Stimulated activated naive CD8-positive, alpha-beta T cell treated with anti-CD3 and anti-CD28 coated beads, Interleukin-15, Interleukin-2, amounts not matched to agents 100 ng/mL and 50 ng/mL, for 24 hours (primary cell): ENCODE measurements at regions not wholly inside any gene's neighbourhood (a gene's known extent, or its start where the extent isn't known, plus 50 kb on each side); places are given as distances from the start of the nearest gene placed in this dataset.
"Not testable (repeated sequence)": the region's sequence is repeated elsewhere in the genome, so short reads cannot be mapped to it uniquely, and the experiment has no call there.

ENCODE experiments used
- H3K27ac Mint-ChIP-seq: one replicate; pipeline ENCODE4 v1.8.0; 2021; ENCODE audit warnings: mild to moderate bottlenecking, mixed read lengths
- H3K27me3 Mint-ChIP-seq: one replicate; pipeline ENCODE4 v1.8.0; 2021; ENCODE audit warnings: mixed read lengths
- H3K36me3 Mint-ChIP-seq: one replicate; pipeline ENCODE4 v1.8.0; 2021; ENCODE audit warnings: low read depth, mixed read lengths
- H3K4me1 Mint-ChIP-seq: one replicate; pipeline ENCODE4 v1.8.0; 2021; ENCODE audit warnings: low read depth, mixed read lengths
- H3K4me3 Mint-ChIP-seq: one replicate; pipeline ENCODE4 v1.8.0; 2021; ENCODE audit warnings: mild to moderate bottlenecking, mixed read lengths
- H3K9me3 Mint-ChIP-seq: one replicate; pipeline ENCODE4 v1.8.0; 2021; ENCODE audit warnings: mixed read lengths

DNA sequence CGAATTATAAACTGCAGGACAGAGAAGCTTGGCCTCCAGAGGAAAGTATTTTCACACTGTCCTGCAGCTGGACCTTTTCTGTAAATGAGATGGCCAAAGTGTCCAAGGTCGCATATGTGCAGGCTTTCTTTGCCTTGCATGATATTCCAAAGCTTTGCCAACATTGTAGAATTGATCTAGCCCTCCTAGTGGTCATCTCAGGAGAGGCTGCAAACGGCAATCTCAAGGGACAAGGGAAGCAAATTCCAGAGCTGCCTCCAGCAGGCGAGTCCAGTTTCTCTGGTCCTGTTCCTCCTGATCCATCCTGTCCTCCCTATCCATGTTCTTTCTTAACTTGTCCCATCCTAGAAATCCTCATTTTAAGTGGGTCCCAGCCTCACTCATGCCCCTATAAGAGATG is 373.4 kb upstream of the PCDH15 start:
- Mint-ChIP-seq H3K4me3 (no peak overlapping the region), H3K9me3 (no peaks in the 10 kb centered on the region), H3K27ac (no peak overlapping the region), H3K27me3 (no peaks in the 10 kb centered on the region), H3K4me1 (no peaks in the 10 kb centered on the region), H3K36me3 (no peaks in the 10 kb centered on the region)

DNA sequence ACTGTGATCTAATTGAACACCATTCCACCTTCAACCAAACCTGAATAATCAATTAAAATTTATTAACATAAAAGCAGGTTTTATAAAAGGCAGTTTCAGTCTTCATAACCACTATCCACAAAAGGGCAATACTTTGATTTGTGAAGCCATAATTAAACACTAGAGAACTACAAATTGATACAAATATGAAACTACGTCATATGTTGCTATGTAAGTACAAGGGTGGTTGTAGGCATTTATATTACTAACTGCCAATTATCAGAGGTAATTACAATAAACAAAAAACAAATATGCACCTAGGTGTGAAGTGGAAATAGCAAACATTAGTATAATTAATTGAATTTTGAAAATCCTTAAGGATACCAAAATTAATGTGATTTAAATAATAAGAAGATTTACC is 368.5 kb upstream of the PCDH15 start:
- Mint-ChIP-seq H3K27ac (no peak overlapping the region), H3K4me1 (no peaks in the 10 kb centered on the region), H3K27me3 (no peaks in the 10 kb centered on the region), H3K9me3 (peaks cover 5% of the 10 kb centered on the region), H3K4me3 (no peak overlapping the region), H3K36me3 (no peaks in the 10 kb centered on the region)

DNA sequence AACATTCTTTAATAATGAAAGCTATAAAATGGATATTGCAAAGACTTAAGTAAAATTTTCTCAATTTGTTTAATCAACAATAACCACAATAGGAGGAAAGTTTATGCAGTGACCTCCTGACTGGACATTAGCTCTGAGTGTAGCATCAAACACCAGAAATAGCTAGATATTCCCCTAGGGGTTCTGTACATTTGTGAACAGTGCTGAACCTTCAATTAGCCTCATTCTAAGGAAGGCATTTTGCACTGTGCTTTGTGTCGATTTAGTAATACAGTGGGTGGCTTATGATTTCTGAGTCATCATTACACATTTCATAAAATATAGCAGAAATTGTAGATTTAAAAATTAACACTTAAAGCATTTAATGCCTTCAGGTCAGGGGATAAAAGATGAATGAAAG is 367.3 kb upstream of the PCDH15 start:
- H3K4me1 Mint-ChIP-seq, result no peaks in the 10 kb centered on the region
- peaks cover 5% of the 10 kb centered on the region for H3K9me3 Mint-ChIP-seq
- H3K27me3 Mint-ChIP-seq, result no peaks in the 10 kb centered on the region
- H3K4me3 Mint-ChIP-seq, result no peak overlapping the region
- no peaks in the 10 kb centered on the region for H3K36me3 Mint-ChIP-seq
- no peak overlapping the region for H3K27ac Mint-ChIP-seq

DNA sequence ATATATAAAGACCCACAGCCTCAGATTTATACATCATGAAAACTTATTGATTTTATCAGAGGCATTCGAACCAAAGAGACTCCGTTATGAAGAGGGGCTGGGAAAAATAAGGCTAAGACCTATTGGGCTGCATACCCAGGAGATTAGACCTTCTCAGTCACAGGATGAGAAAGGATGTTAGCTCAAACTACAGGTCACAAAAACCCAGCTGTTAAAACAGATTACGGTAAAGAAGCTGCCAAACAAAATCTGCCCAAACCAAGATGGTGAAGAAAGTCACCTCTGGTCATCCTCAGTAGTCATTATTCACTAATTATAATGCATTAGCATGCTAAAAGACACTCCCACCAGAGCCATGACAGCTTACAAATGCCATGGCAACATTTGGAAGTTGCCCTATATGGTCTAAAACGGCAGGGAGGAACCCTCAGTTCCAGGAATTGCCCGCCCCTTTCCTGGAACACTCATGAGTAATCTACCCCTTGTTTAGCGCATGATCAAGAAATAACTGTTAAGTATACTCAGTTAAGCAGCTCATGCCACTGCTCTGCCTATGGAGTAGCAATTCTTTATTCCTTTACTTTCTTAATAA is 362.5 kb upstream of the PCDH15 start:
- H3K36me3 Mint-ChIP-seq, result no peaks in the 10 kb centered on the region
- H3K4me1 Mint-ChIP-seq, result no peaks in the 10 kb centered on the region
- H3K27me3 Mint-ChIP-seq, result no peaks in the 10 kb centered on the region
- peaks cover 5% of the 10 kb centered on the region for H3K9me3 Mint-ChIP-seq
- no peak overlapping the region for H3K4me3 Mint-ChIP-seq
- H3K27ac Mint-ChIP-seq, result no peak overlapping the region

DNA sequence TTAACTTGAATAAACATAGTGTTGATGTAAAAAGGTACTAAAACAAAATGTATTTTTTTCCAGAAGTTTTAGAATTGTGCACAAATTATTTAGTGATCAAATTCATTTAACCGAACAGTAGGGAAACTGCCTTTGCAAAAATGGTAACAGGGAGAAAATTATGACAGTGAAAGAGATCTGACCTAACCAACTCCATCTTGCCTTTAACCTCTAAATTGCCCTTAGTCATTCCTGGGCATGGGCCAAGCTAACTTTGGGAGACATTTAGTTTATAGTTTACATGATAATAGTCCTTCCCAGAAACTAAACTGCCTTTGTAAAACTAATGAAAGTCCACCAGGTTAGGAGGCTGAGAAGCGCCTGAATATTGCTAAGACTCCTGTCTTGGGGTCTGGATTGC is 361.3 kb upstream of the PCDH15 start:
- not testable (repeated sequence) for H3K27me3 Mint-ChIP-seq, H3K4me3 Mint-ChIP-seq, H3K9me3 Mint-ChIP-seq, H3K27ac Mint-ChIP-seq, H3K4me1 Mint-ChIP-seq, H3K36me3 Mint-ChIP-seq

DNA sequence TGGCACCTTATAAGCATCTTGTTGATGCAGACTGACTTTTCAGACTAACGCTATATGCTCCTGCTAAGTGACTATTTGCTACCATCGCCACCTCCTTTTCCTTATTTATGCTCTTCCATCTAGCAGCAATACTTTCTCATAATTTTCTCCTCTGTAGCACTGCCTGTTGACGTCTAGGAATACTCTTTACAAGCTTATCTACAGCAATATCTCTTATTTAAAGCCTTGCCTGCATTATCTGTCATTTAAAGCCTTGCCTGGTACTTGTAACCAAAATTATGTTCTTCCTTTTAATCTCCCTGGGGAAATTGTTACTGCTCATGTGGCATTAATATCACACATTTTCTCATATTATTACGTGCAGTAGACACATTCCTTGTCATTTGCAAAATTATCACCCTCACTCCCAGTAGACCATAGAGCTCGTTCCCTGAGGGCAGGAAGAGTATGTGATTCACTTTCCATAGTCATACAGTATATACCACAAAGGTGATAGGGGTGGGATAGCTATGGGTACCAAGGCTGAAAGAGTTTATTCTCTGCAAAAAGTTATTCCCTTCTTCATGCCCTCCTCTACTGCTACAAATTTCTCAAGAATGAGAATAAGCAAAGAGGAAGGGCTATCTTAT is 359.7 kb upstream of the PCDH15 start:
- no peaks in the 10 kb centered on the region for H3K27me3 Mint-ChIP-seq
- H3K4me1 Mint-ChIP-seq, result no peaks in the 10 kb centered on the region
- no peak overlapping the region for H3K4me3 Mint-ChIP-seq
- no peaks in the 10 kb centered on the region for H3K36me3 Mint-ChIP-seq
- H3K27ac Mint-ChIP-seq, result no peak overlapping the region
- no peaks in the 10 kb centered on the region for H3K9me3 Mint-ChIP-seq

DNA sequence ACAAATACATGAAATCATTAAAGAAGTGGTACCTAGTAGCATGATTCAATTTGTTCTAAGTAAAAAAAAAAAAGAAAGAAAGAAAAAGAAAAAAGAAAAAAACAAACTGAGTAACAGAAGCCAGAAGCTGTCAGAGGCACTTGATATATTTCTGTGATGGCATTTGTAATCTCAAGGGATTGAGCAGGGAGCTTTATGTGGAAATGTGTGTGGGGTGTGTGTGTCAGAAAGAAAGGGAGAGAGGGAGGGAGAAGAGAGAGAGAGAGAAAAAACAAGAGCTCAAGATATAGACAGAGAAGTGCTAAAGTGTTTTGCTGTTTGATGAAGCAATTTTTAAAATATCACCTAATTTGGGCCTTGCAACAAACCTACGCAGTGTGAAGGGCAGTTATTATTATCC is 357.6 kb upstream of the PCDH15 start:
- no peak overlapping the region for H3K4me3 Mint-ChIP-seq
- H3K36me3 Mint-ChIP-seq, result no peaks in the 10 kb centered on the region
- H3K27me3 Mint-ChIP-seq, result no peaks in the 10 kb centered on the region
- H3K4me1 Mint-ChIP-seq, result no peaks in the 10 kb centered on the region
- H3K9me3 Mint-ChIP-seq, result no peaks in the 10 kb centered on the region
- H3K27ac Mint-ChIP-seq, result no peak overlapping the region

DNA sequence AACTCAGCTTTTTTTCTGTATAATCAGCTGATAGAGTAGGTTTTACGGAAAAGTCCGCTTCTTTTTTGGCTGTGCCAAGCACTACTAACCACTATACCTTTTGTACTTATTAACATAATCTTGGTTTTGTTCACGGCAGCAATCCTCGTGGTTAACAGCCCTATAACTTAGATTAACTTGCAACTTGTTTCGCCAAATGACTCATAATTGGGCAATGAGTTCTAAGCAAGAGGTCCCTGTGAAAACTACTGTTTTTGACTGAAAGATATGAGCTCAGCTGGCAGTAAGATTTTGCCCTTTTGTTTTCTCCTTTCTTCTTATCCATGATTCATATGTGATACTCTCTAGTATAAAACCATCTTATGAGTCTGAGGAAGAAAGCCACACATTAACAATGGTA is 345.0 kb upstream of the PCDH15 start:
- H3K4me3 Mint-ChIP-seq, result no peak overlapping the region
- H3K27ac Mint-ChIP-seq, result no peak overlapping the region
- H3K4me1 Mint-ChIP-seq, result no peaks in the 10 kb centered on the region
- peaks cover 2% of the 10 kb centered on the region for H3K9me3 Mint-ChIP-seq
- no peaks in the 10 kb centered on the region for H3K36me3 Mint-ChIP-seq
- no peaks in the 10 kb centered on the region for H3K27me3 Mint-ChIP-seq

DNA sequence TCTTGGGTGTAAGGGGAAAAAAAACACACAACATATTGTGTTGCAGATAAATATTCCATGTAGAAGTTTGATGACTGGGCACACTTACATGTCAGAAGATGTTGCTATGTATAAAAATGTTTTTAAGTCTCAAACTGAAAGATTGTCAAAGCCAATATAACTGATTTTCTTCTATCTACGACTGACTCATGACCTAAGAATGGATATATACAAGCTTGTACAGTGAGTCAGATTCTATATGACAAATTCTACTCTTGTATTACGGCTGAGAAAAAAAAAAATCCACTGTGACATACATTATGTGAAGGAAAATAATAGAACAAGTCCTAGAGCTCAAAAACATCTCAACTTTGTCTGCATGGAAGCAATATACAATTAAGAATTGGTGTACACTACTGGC is 343.0 kb upstream of the PCDH15 start:
- Mint-ChIP-seq H3K4me1 (no peaks in the 10 kb centered on the region), H3K9me3 (peaks cover 4% of the 10 kb centered on the region), H3K4me3 (no peak overlapping the region), H3K27me3 (no peaks in the 10 kb centered on the region), H3K27ac (no peak overlapping the region), H3K36me3 (no peaks in the 10 kb centered on the region)

DNA sequence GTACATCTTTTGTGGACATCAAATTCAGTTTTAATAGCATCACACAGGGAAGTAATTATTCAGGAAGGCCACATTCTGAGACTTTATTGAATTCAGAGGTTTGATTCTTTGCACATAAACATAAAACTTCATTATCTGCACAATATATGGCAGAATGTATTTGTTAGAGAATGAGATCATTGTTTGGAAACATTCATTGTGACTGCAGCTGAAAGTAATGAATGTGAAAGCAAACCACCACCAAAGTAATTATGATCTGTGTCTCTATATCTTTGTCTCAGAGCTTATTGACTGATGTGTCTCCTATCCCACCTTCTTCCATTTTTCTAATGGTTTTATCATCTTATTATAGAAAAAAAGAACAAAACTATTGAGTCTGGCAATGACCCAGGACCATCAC is 340.9 kb upstream of the PCDH15 start:
- Mint-ChIP-seq H3K9me3 (peaks cover 7% of the 10 kb centered on the region), H3K27ac (no peak overlapping the region), H3K4me3 (no peak overlapping the region), H3K27me3 (no peaks in the 10 kb centered on the region), H3K36me3 (no peaks in the 10 kb centered on the region), H3K4me1 (no peaks in the 10 kb centered on the region)

DNA sequence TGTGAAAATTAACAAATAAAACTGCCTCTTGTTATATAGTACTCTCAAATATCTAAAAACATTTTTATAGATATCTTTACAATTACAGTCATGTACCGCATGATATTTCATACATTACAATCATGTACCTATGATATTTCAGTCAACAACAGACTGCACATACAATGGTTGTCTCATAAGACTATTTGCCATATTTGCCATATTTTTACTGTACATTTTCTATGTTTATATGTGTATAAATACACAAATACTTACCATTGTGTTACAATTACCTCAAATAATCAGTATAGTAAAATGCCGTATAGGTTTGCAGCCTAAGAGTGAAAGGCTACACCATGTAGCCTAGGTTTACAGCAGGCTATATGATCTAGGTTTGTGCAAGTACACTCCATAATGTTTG is 336.0 kb upstream of the PCDH15 start:
- Mint-ChIP-seq H3K27ac (no peak overlapping the region), H3K4me1 (no peaks in the 10 kb centered on the region), H3K36me3 (no peaks in the 10 kb centered on the region), H3K4me3 (no peak overlapping the region), H3K9me3 (peaks cover 11% of the 10 kb centered on the region), H3K27me3 (no peaks in the 10 kb centered on the region)

DNA sequence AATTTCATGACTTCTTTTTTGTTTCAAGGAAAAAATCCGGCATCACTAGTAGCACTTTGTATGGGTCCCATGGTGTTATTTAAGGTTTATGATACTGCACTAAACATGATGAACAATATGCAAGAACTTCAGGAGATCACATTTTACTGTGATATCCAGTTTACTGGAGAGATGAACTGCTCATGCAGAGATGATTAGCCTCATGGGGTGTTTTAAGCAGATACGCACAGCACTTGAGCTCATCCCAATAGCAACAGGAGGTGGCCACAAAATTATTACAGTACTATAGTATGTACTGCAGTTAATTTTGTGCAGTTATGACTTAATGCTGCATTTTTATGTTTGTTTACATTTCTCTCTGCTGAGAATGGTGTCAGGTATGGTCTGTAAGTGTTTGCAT is 303.7 kb upstream of the PCDH15 start:
- H3K9me3 Mint-ChIP-seq, result peaks cover 3% of the 10 kb centered on the region
- no peak overlapping the region for H3K27ac Mint-ChIP-seq
- no peak overlapping the region for H3K4me3 Mint-ChIP-seq

DNA sequence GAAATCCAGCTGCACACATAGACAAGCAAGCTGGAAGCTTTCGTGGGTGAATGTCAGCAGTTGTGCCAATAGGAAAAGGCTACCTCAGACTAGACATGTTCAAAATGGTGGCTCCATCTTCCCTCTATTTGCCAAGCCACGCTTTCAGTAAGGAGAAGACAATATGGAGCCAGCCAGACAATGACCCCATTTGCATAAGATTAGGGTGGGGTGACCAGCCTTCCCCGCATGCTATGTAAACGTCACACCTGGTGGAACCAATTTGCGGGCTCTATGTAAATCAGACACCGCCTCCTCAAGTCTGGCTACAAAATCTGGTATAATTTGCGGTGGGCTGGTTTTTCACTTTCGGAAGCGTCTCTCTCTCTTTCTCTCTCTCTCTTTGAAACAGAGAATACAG is 297.4 kb upstream of the PCDH15 start:
- Mint-ChIP-seq H3K4me3 (no peak overlapping the region), H3K4me1 (no peaks in the 10 kb centered on the region), H3K36me3 (no peaks in the 10 kb centered on the region), H3K27me3 (no peaks in the 10 kb centered on the region), H3K27ac (no peak overlapping the region), H3K9me3 (peaks cover 8% of the 10 kb centered on the region)

More for the DNA sequence above, 303.7 kb upstream of the PCDH15 start:
- Mint-ChIP-seq H3K27me3 (no peaks in the 10 kb centered on the region), H3K36me3 (no peaks in the 10 kb centered on the region), H3K4me1 (no peaks in the 10 kb centered on the region)

DNA sequence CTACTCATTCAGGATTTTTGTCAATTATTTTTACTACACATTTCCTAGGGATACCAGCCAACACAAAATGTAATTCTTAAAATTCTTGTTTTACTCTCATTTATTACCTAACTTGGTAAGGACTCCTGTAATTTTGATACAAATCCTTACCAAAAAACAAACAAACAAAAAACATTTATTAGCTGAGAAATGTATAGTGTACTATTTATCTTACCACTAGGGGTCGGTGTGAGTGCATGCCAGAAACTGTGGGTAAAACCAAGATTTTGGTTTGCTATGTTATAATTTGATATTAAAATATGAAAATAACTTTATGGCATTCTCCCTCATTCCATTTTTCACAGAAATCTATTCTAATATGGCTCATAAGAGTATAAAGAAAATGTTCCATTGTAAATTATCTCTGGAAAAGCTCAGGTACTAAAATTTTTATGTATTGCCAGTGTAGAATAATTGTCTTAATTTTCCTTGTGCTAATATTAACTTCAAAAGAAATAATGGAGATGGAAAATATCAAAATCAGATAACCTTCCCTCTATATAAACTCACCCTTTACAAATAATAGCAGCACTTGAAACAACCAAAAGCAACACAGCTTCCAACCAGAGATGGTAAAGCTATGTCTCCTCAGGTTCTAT is 290.8 kb upstream of the PCDH15 start:
- Mint-ChIP-seq H3K27me3 (no peaks in the 10 kb centered on the region), H3K4me3 (no peak overlapping the region), H3K9me3 (no peaks in the 10 kb centered on the region), H3K27ac (no peak overlapping the region), H3K4me1 (no peaks in the 10 kb centered on the region), H3K36me3 (no peaks in the 10 kb centered on the region)

DNA sequence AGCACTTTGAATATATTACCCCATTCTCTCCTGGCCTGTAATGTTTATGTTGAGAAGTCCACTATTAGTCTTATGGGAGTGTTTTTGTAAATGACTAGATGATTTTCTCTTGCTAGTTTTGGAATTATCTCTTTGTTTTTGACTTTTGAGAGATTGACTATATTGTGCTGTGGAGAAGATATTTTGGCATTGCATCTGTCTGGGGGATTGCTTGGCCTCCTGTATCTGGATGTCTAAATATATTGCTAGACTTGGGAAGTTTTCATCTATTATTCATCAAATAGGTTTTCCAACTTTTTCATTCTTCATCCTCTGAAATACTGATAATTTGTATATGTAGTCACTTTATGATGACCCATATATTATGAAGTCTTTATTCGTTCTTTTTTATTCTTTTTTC is 277.1 kb upstream of the PCDH15 start:
- peaks cover 17% of the 10 kb centered on the region for H3K9me3 Mint-ChIP-seq
- H3K27ac Mint-ChIP-seq, result no peak overlapping the region
- H3K4me3 Mint-ChIP-seq, result no peak overlapping the region
- H3K4me1 Mint-ChIP-seq, result no peaks in the 10 kb centered on the region
- H3K36me3 Mint-ChIP-seq, result no peaks in the 10 kb centered on the region
- H3K27me3 Mint-ChIP-seq, result no peaks in the 10 kb centered on the region

DNA sequence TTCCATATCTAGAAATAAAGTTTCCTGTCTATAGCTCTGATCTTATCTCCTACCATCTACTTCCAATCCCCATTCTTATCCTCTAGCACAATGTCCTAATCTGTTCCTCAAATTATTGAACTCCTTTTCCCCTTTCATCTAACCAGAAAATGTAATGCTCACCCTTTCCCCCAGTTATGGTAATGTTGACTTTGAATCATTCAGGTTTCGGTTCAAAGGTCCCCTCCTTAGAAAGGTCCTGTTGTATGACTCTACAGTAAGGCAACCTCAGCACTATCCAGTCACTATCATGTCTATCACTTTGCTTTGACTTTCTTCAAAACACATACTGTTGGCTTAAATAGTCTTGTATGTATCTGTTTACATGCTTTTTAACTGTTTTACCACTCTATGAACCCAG is 264.2 kb upstream of the PCDH15 start:
- H3K4me1 Mint-ChIP-seq, result no peaks in the 10 kb centered on the region
- H3K36me3 Mint-ChIP-seq, result no peaks in the 10 kb centered on the region
- no peak overlapping the region for H3K27ac Mint-ChIP-seq
- H3K9me3 Mint-ChIP-seq, result peaks cover 8% of the 10 kb centered on the region
- no peaks in the 10 kb centered on the region for H3K27me3 Mint-ChIP-seq
- H3K4me3 Mint-ChIP-seq, result no peak overlapping the region
